ENCODE measurements at regions not wholly inside any gene's neighbourhood (a gene's known extent, or its start where the extent isn't known, plus 50 kb on each side); places are given as distances from the start of the nearest gene placed in this dataset.
A peak's percentile ranks its signal among the peaks of the same experiment; 100 is the strongest.
"Not testable (repeated sequence)": the region's sequence is repeated elsewhere in the genome, so short reads cannot be mapped to it uniquely, and the experiment has no call there.

GRCh38 chr6:130494729-130495128 lies 128.9 kb downstream of the TMEM200A start:
- Mint-ChIP-seq H3K27ac (no peak overlapping the region), H3K27me3 (peaks cover 0 to 1% of the 10 kb centered on the region in 2 donors), H3K9me3 (peaks cover 0 to 6% (median 1%) of the 10 kb centered on the region in 8 donors), H3K36me3 (no peaks in the 10 kb centered on the region), H3K4me3 (no peak overlapping the region), H3K4me1 (peaks cover 0 to 4% (median 1%) of the 10 kb centered on the region in 4 donors)
- H3K4me3 ChIP-seq (ENCODE audit: low read length in 2 of 2) = no peak overlapping the region
- H3K36me3 ChIP-seq (ENCODE audit: insufficient read depth, low read length) = no peaks in the 10 kb centered on the region
- intact Hi-C loops (cut with micrococcal nuclease) = no loop called here
- no peaks in the 10 kb centered on the region for H3K27me3 ChIP-seq (ENCODE audit: insufficient read depth, low read length)
- no peaks in the 10 kb centered on the region for H3K9me3 ChIP-seq (ENCODE audit: control insufficient read depth in 1 of 2, low read length in 2 of 2)
- ChIA-PET CTCF (ENCODE audit: partially characterized antibody) (no interaction called here), POLR2A (ENCODE audit: partially characterized antibody) (no interaction called here)
- DNase-seq = no peak
- H3K27ac ChIP-seq (ENCODE audit: low read depth, low read length) = no peak overlapping the region
- H3K4me1 ChIP-seq (ENCODE audit: insufficient read depth, low read length) = no peaks in the 10 kb centered on the region

GRCh38 chr6:130500693-130501092 lies 134.9 kb downstream of the TMEM200A start:
- no peaks in the 10 kb centered on the region for H3K27me3 Mint-ChIP-seq
- peaks cover 6% of the 10 kb centered on the region for H3K4me1 ChIP-seq (ENCODE audit: insufficient read depth, low read length)
- intact Hi-C loops (cut with micrococcal nuclease) = loop anchor here (10.0 kb wide), 1 partner anchor 194 kb away; no protein-coding TSS in a partner anchor
- H3K36me3 ChIP-seq (ENCODE audit: insufficient read depth, low read length) = no peaks in the 10 kb centered on the region
- no peaks in the 10 kb centered on the region for H3K27me3 ChIP-seq (ENCODE audit: insufficient read depth, low read length)
- no peak overlapping the region for H3K27ac Mint-ChIP-seq
- no peak for DNase-seq
- ChIA-PET CTCF (ENCODE audit: partially characterized antibody) (interaction anchor here (1.5 kb wide), 1 partner anchor 135 kb away, joined by 3 read pairs; the partner anchor contains the start of gene TMEM200A), POLR2A (ENCODE audit: partially characterized antibody) (interaction anchor here (1.3 kb wide), 1 partner anchor 11 kb away, joined by 3 read pairs; no protein-coding TSS in a partner anchor)
- no peaks in the 10 kb centered on the region for H3K9me3 ChIP-seq (ENCODE audit: control insufficient read depth in 1 of 2, low read length in 2 of 2)
- H3K9me3 Mint-ChIP-seq = no peaks in the 10 kb centered on the region
- H3K4me3 ChIP-seq (ENCODE audit: low read length in 2 of 2) = no peak overlapping the region
- no peak overlapping the region for H3K27ac ChIP-seq (ENCODE audit: low read depth, low read length)
- H3K36me3 Mint-ChIP-seq = no peaks in the 10 kb centered on the region
- no peak overlapping the region for H3K4me3 Mint-ChIP-seq
- peaks cover 3 to 15% (median 13%) of the 10 kb centered on the region in 4 donors for H3K4me1 Mint-ChIP-seq

GRCh38 chr6:130503146-130503545 lies 137.3 kb downstream of the TMEM200A start:
- Histone ChIP-seq H3K4me1 (ENCODE audit: insufficient read depth, low read length) (peaks cover 6% of the 10 kb centered on the region), H3K36me3 (ENCODE audit: insufficient read depth, low read length) (no peaks in the 10 kb centered on the region), H3K27ac (ENCODE audit: low read depth, low read length) (no peak overlapping the region), H3K9me3 (ENCODE audit: control insufficient read depth in 1 of 2, low read length in 2 of 2) (no peaks in the 10 kb centered on the region), H3K4me3 (ENCODE audit: low read length in 2 of 2) (no peak overlapping the region), H3K27me3 (ENCODE audit: insufficient read depth, low read length) (no peaks in the 10 kb centered on the region)
- H3K9me3 Mint-ChIP-seq = no peaks in the 10 kb centered on the region
- H3K4me1 Mint-ChIP-seq = peaks cover 10 to 28% (median 21%) of the 10 kb centered on the region in 4 donors
- no peaks in the 10 kb centered on the region for H3K36me3 Mint-ChIP-seq
- H3K4me3 Mint-ChIP-seq = no peak overlapping the region
- no peak for DNase-seq
- no peaks in the 10 kb centered on the region for H3K27me3 Mint-ChIP-seq
- ChIA-PET CTCF (ENCODE audit: partially characterized antibody) (no interaction called here), POLR2A (ENCODE audit: partially characterized antibody) (no interaction called here)
- no peak overlapping the region for H3K27ac Mint-ChIP-seq
- intact Hi-C loops (cut with micrococcal nuclease) = loop anchor here (10.0 kb wide), 1 partner anchor 192 kb away; no protein-coding TSS in a partner anchor

GRCh38 chr6:130505808-130506598 lies 140.2 kb downstream of the TMEM200A start:
- Histone ChIP-seq H3K36me3 (ENCODE audit: insufficient read depth, low read length) (no peaks in the 10 kb centered on the region), H3K4me3 (ENCODE audit: low read length in 2 of 2) (no peak overlapping the region), H3K27ac (ENCODE audit: low read depth, low read length) (no peak overlapping the region), H3K9me3 (ENCODE audit: control insufficient read depth in 1 of 2, low read length in 2 of 2) (no peaks in the 10 kb centered on the region), H3K27me3 (ENCODE audit: insufficient read depth, low read length) (no peaks in the 10 kb centered on the region), H3K4me1 (ENCODE audit: insufficient read depth, low read length) (peaks cover 15% of the 10 kb centered on the region)
- intact Hi-C loops (cut with micrococcal nuclease) = loop anchor here (10.0 kb wide), 1 partner anchor 189 kb away; no protein-coding TSS in a partner anchor
- ChIA-PET CTCF (ENCODE audit: partially characterized antibody) (no interaction called here), POLR2A (ENCODE audit: partially characterized antibody) (no interaction called here)
- H3K4me1 Mint-ChIP-seq = peaks cover 14 to 40% (median 29%) of the 10 kb centered on the region in 4 donors
- H3K9me3 Mint-ChIP-seq = no peaks in the 10 kb centered on the region
- no peaks in the 10 kb centered on the region for H3K36me3 Mint-ChIP-seq
- DNase-seq = no peak
- H3K4me3 Mint-ChIP-seq = no peak overlapping the region
- H3K27me3 Mint-ChIP-seq = no peaks in the 10 kb centered on the region
- H3K27ac Mint-ChIP-seq = no peak overlapping the region

- DNase-seq; POLR2A ChIA-PET (ENCODE audit: partially characterized antibody); H3K36me3 Mint-ChIP-seq; H3K27me3 Mint-ChIP-seq; H3K36me3 ChIP-seq (ENCODE audit: insufficient read depth, low read length); H3K9me3 Mint-ChIP-seq; H3K4me3 ChIP-seq (ENCODE audit: low read length in 2 of 2); CTCF ChIA-PET (ENCODE audit: partially characterized antibody); H3K27me3 ChIP-seq (ENCODE audit: insufficient read depth, low read length); H3K27ac ChIP-seq (ENCODE audit: low read depth, low read length); H3K9me3 ChIP-seq (ENCODE audit: control insufficient read depth in 1 of 2, low read length in 2 of 2): not testable (repeated sequence)
- H3K4me1 ChIP-seq (ENCODE audit: insufficient read depth, low read length) = peaks cover 22% of the 10 kb centered on the region
- Mint-ChIP-seq H3K27ac (peak overlapping the region in 4 of 7 donors; percentile 38 to 76 (median 57)), H3K4me3 (peak overlapping the region in 4 of 8 donors; percentile 10 to 29 (median 18)), H3K4me1 (peaks cover 16 to 38% (median 26%) of the 10 kb centered on the region in 4 donors)
- intact Hi-C loops (cut with micrococcal nuclease) = loop anchor here (10.0 kb wide), 1 partner anchor 188 kb away; no protein-coding TSS in a partner anchor
Measured at GRCh38 chr6:130507005-130507665, 141.3 kb downstream of the TMEM200A start.

GRCh38 chr6:130507666-130508028 lies 141.8 kb downstream of the TMEM200A start:
- H3K4me3 Mint-ChIP-seq = peak overlapping the region in 3 of 8 donors; percentile 10 to 29 (median 18)
- H3K4me1 Mint-ChIP-seq = peaks cover 19 to 38% (median 26%) of the 10 kb centered on the region in 4 donors
- Histone ChIP-seq H3K27ac (ENCODE audit: low read depth, low read length) (no peak overlapping the region), H3K36me3 (ENCODE audit: insufficient read depth, low read length) (no peaks in the 10 kb centered on the region), H3K9me3 (ENCODE audit: control insufficient read depth in 1 of 2, low read length in 2 of 2) (no peaks in the 10 kb centered on the region), H3K27me3 (ENCODE audit: insufficient read depth, low read length) (no peaks in the 10 kb centered on the region), H3K4me1 (ENCODE audit: insufficient read depth, low read length) (peaks cover 26% of the 10 kb centered on the region), H3K4me3 (ENCODE audit: low read length in 2 of 2) (no peak overlapping the region)
- H3K27me3 Mint-ChIP-seq = no peaks in the 10 kb centered on the region
- H3K36me3 Mint-ChIP-seq = no peaks in the 10 kb centered on the region
- DNase-seq = no peak
- H3K9me3 Mint-ChIP-seq = no peaks in the 10 kb centered on the region
- ChIA-PET CTCF (ENCODE audit: partially characterized antibody) (no interaction called here), POLR2A (ENCODE audit: partially characterized antibody) (no interaction called here)
- H3K27ac Mint-ChIP-seq = peak overlapping the region in 1 of 7 donors; percentile 38
- intact Hi-C loops (cut with micrococcal nuclease) = loop anchor here (10.0 kb wide), 1 partner anchor 187 kb away; no protein-coding TSS in a partner anchor

GRCh38 chr6:130513770-130514169 lies 148.0 kb downstream of the TMEM200A start:
- Histone ChIP-seq H3K9me3 (ENCODE audit: control insufficient read depth in 1 of 2, low read length in 2 of 2) (peaks cover 0 to 4% of the 10 kb centered on the region in 2 donors), H3K27ac (ENCODE audit: low read depth, low read length) (peak overlapping the region; percentile 49), H3K4me3 (ENCODE audit: low read length in 2 of 2) (no peak overlapping the region), H3K36me3 (ENCODE audit: insufficient read depth, low read length) (no peaks in the 10 kb centered on the region), H3K27me3 (ENCODE audit: insufficient read depth, low read length) (no peaks in the 10 kb centered on the region), H3K4me1 (ENCODE audit: insufficient read depth, low read length) (peaks cover 70% of the 10 kb centered on the region)
- peak overlapping the region; percentile 2 to 77 (median 64) for H3K4me3 Mint-ChIP-seq
- DNase-seq = peak; percentile 69 to 87 (median 78)
- ChIA-PET POLR2A (ENCODE audit: partially characterized antibody) (interaction anchor here (0.9 to 1.9 kb wide), 4 partner anchors 10 to 64 kb away, joined by 3 to 8 read pairs (median 5); no protein-coding TSS in a partner anchor), CTCF (ENCODE audit: partially characterized antibody) (interaction anchor here (1.0 kb wide), 1 partner anchor 62 kb away, joined by 3 read pairs; no protein-coding TSS in a partner anchor)
- H3K27ac Mint-ChIP-seq = peak overlapping the region; percentile 53 to 92 (median 77)
- H3K36me3 Mint-ChIP-seq = no peaks in the 10 kb centered on the region
- no peaks in the 10 kb centered on the region for H3K27me3 Mint-ChIP-seq
- H3K9me3 Mint-ChIP-seq = peaks cover 0 to 22% (median 9%) of the 10 kb centered on the region in 8 donors
- intact Hi-C loops (cut with micrococcal nuclease) = loop anchor here (1.0 kb wide), 2 partner anchors 12 to 63 kb away; no protein-coding TSS in a partner anchor
- peaks cover 52 to 75% (median 64%) of the 10 kb centered on the region in 4 donors for H3K4me1 Mint-ChIP-seq
